Stimulated activated CD4-positive, alpha-beta T cell treated with anti-CD3 and anti-CD28 coated beads, TNF-alpha, amount 100 ng/mL, for 1 hour (primary cell): ENCODE measurements at regions not wholly inside any gene's neighbourhood (a gene's known extent, or its start where the extent isn't known, plus 50 kb on each side); places are given as distances from the start of the nearest gene placed in this dataset.

ENCODE experiments used
- DNase-seq, 3 donors: peaks; one replicate each; pipeline ENCODE4 v3.0.0-alpha.2; 2020; ENCODE audit warnings: low read depth in 3 of 3, low spot score in 1 of 3

GRCh38 chr12:84605983-84606382 lies 306.6 kb downstream of the SLC6A15 start:
- DNase-seq: no peak

- DNase-seq: no peak
Observed at GRCh38 chr12:84604551-84604950, 308.0 kb downstream of the SLC6A15 start.

GRCh38 chr12:84603484-84604248 lies 308.9 kb downstream of the SLC6A15 start:
- no peak for DNase-seq

GRCh38 chr12:84601483-84601882 lies 311.1 kb downstream of the SLC6A15 start:
- DNase-seq: no peak

- DNase-seq: no peak
Observed at GRCh38 chr12:84599539-84599938, 313.1 kb downstream of the SLC6A15 start.

GRCh38 chr12:84596266-84596665 lies 316.3 kb downstream of the SLC6A15 start:
- no peak for DNase-seq

- no peak for DNase-seq
Observed at GRCh38 chr12:84594157-84594556, 318.4 kb downstream of the SLC6A15 start.

- no peak for DNase-seq
Observed at GRCh38 chr12:84585776-84586395, 326.7 kb downstream of the SLC6A15 start.

GRCh38 chr12:84572196-84572595 lies 340.4 kb downstream of the SLC6A15 start:
- DNase-seq: no peak

- DNase-seq: no peak
Observed at GRCh38 chr12:84562331-84562730, 350.3 kb downstream of the SLC6A15 start.

- no peak for DNase-seq
Observed at GRCh38 chr12:84561351-84561750, 351.2 kb downstream of the SLC6A15 start.

- no peak for DNase-seq
Observed at GRCh38 chr12:84554199-84554723, 358.3 kb downstream of the SLC6A15 start.

GRCh38 chr12:84553331-84554117 lies 359.1 kb downstream of the SLC6A15 start:
- DNase-seq: no peak

- DNase-seq: no peak
Observed at GRCh38 chr12:84551373-84551772, 361.2 kb downstream of the SLC6A15 start.

GRCh38 chr12:84550518-84550917 lies 362.1 kb downstream of the SLC6A15 start:
- DNase-seq: no peak

GRCh38 chr12:84542289-84542688 lies 370.3 kb downstream of the SLC6A15 start:
- DNase-seq: no peak

- DNase-seq: no peak
Observed at GRCh38 chr12:84537666-84538065, 374.9 kb downstream of the SLC6A15 start.

- no peak for DNase-seq
Observed at GRCh38 chr12:84512751-84513150, 399.8 kb downstream of the SLC6A15 start.

- DNase-seq: no peak
Observed at GRCh38 chr12:84508851-84509260, 403.7 kb downstream of the SLC6A15 start.

GRCh38 chr12:84507956-84508850 lies 404.4 kb downstream of the SLC6A15 start:
- no peak for DNase-seq

- DNase-seq: no peak
Observed at GRCh38 chr12:84506282-84506681, 406.3 kb downstream of the SLC6A15 start.
